ENCODE measurements at regions not wholly inside any gene's neighbourhood (a gene's known extent, or its start where the extent isn't known, plus 50 kb on each side); places are given as distances from the start of the nearest gene placed in this dataset.

- TF ChIP-seq GATA2 (IDR thresholded peaks at IDR 0.05; ENCODE audit: low read depth, low read length) (no peak), GATA3 (IDR thresholded peaks at IDR 0.05; ENCODE audit: low read depth, low read length) (no peak)
These were observed 737.5 kb upstream of the SLITRK5 start for GRCh38 chr13:86933676-86934075.
